ENCODE measurements at regions not wholly inside any gene's neighbourhood (a gene's known extent, or its start where the extent isn't known, plus 50 kb on each side); places are given as distances from the start of the nearest gene placed in this dataset.

DNA sequence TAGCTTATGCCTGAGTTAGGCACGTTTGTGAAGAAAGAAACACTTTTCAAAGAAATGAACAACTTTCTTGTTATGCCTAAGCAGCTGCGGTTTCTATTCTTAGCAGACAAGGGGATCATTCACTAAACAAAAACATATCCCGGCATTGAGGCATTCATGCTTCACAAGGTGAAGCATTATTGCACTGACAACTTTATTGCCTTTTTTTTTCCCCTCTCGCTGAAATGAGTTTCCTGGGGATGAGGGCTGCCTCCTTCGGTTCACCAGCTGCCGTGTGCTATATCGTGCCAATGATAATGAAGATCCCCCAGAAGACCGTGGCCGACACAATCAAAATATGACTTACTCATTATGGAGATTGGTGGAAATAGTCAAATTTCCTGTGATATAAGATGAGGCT lies 288.2 kb upstream of the ST6GAL2 start:
- H3K4me3 Mint-ChIP-seq, result no peak overlapping the region
- no peak for DNase-seq
- Histone ChIP-seq H3K36me3 (ENCODE audit: insufficient read depth, low read length) (no peaks in the 10 kb centered on the region), H3K4me1 (ENCODE audit: insufficient read depth, low read length) (no peaks in the 10 kb centered on the region), H3K27ac (ENCODE audit: low read depth in 1 of 2, low read length in 2 of 2) (no peak overlapping the region), H3K9me3 (ENCODE audit: control insufficient read depth in 1 of 2, insufficient read depth in 1 of 2, low read length in 2 of 2) (no peaks in the 10 kb centered on the region), H3K27me3 (ENCODE audit: control insufficient read depth in 1 of 2, insufficient read depth in 2 of 2, low read length in 2 of 2) (no peaks in the 10 kb centered on the region), H3K4me3 (ENCODE audit: low read length) (no peak overlapping the region)
- H3K36me3 Mint-ChIP-seq (ENCODE audit: low read depth), result no peaks in the 10 kb centered on the region
- ATAC-seq (ENCODE audit: poor library complexity), result no peak
- ChIA-PET POLR2A (no interaction called here), CTCF (no interaction called here)
- intact Hi-C loops (cut with DNase I, micrococcal nuclease), result no loop called here
- no peaks in the 10 kb centered on the region for H3K4me1 Mint-ChIP-seq (ENCODE audit: low read depth)
- no peaks in the 10 kb centered on the region for H3K27me3 Mint-ChIP-seq
- TF ChIP-seq, protein P1, sequence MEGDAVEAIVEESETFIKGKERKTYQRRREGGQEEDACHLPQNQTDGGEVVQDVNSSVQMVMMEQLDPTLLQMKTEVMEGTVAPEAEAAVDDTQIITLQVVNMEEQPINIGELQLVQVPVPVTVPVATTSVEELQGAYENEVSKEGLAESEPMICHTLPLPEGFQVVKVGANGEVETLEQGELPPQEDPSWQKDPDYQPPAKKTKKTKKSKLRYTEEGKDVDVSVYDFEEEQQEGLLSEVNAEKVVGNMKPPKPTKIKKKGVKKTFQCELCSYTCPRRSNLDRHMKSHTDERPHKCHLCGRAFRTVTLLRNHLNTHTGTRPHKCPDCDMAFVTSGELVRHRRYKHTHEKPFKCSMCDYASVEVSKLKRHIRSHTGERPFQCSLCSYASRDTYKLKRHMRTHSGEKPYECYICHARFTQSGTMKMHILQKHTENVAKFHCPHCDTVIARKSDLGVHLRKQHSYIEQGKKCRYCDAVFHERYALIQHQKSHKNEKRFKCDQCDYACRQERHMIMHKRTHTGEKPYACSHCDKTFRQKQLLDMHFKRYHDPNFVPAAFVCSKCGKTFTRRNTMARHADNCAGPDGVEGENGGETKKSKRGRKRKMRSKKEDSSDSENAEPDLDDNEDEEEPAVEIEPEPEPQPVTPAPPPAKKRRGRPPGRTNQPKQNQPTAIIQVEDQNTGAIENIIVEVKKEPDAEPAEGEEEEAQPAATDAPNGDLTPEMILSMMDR (IDR thresholded peaks at IDR 0.05), result no peak
- no peak overlapping the region for H3K27ac Mint-ChIP-seq
- no peaks in the 10 kb centered on the region for H3K9me3 Mint-ChIP-seq

DNA sequence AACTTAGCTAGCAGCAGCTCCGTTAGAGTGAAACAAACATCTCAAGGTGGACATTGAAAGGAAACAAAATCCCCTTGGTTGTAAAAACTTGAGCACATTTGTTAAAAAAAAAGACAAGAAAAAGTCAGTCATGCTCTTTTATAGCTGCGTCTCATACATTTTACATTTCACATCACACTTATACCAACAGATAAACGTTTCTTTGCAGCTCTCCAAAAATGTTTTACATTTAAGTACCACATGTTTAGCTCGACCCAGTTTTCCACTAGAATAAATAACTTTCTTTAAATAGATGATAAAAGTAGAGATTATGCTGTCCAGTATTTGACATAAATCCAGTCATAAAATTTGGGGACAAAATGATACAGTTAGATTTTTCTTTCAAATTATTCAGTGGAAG lies 297.0 kb upstream of the ST6GAL2 start:
- DNase-seq, result no peak
- Histone ChIP-seq H3K27ac (ENCODE audit: low read depth in 1 of 2, low read length in 2 of 2) (no peak overlapping the region), H3K27me3 (ENCODE audit: control insufficient read depth in 1 of 2, insufficient read depth in 2 of 2, low read length in 2 of 2) (no peaks in the 10 kb centered on the region), H3K36me3 (ENCODE audit: insufficient read depth, low read length) (no peaks in the 10 kb centered on the region), H3K4me3 (ENCODE audit: low read length) (no peak overlapping the region), H3K9me3 (ENCODE audit: control insufficient read depth in 1 of 2, insufficient read depth in 1 of 2, low read length in 2 of 2) (peaks cover 0 to 11% of the 10 kb centered on the region in 2 experiments), H3K4me1 (ENCODE audit: insufficient read depth, low read length) (no peaks in the 10 kb centered on the region)
- ATAC-seq (ENCODE audit: poor library complexity), result no peak
- no peaks in the 10 kb centered on the region for H3K4me1 Mint-ChIP-seq (ENCODE audit: low read depth)
- POLR2A ChIA-PET, result no interaction called here
- CTCF ChIA-PET, result no interaction called here
- no peaks in the 10 kb centered on the region for H3K27me3 Mint-ChIP-seq
- no peaks in the 10 kb centered on the region for H3K9me3 Mint-ChIP-seq
- H3K36me3 Mint-ChIP-seq (ENCODE audit: low read depth), result no peaks in the 10 kb centered on the region
- intact Hi-C loops (cut with DNase I, micrococcal nuclease), result no loop called here
- no peak overlapping the region for H3K4me3 Mint-ChIP-seq
- TF ChIP-seq, protein P1 (IDR thresholded peaks at IDR 0.05), result no peak
- no peak overlapping the region for H3K27ac Mint-ChIP-seq

DNA sequence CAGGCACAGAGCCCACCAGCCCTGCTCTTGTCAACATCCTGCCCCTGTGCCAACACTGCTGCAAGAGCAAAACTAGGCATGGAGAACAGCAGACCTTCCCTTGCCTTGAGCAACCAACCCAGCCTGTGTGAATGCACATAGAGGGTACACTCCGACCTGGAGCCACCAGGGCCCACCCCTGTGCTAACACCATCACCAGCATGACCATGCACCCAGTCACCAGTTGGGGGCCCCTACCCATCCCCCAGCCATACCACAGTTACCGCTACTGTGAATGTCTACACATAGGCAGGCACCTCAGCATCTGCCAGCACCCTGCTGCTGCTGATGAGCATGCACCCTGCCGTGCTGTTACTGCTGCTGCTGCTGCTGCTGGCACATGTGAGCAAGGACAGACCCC lies 301.9 kb upstream of the ST6GAL2 start:
- POLR2A ChIA-PET, result no interaction called here
- DNase-seq (no peak), ATAC-seq (ENCODE audit: poor library complexity) (no peak)
- no peaks in the 10 kb centered on the region for H3K27me3 ChIP-seq (ENCODE audit: control insufficient read depth in 1 of 2, insufficient read depth in 2 of 2, low read length in 2 of 2)
- peaks cover 0 to 13% of the 10 kb centered on the region in 2 experiments for H3K9me3 ChIP-seq (ENCODE audit: control insufficient read depth in 1 of 2, insufficient read depth in 1 of 2, low read length in 2 of 2)
- no peaks in the 10 kb centered on the region for H3K36me3 ChIP-seq (ENCODE audit: insufficient read depth, low read length)
- no peak overlapping the region for H3K27ac ChIP-seq (ENCODE audit: low read depth in 1 of 2, low read length in 2 of 2)
- no peaks in the 10 kb centered on the region for H3K4me1 ChIP-seq (ENCODE audit: insufficient read depth, low read length)
- intact Hi-C loops (cut with DNase I, micrococcal nuclease), result no loop called here
- TF ChIP-seq, protein P1 (IDR thresholded peaks at IDR 0.05), result no peak
- H3K9me3 Mint-ChIP-seq, result peaks cover 2% of the 10 kb centered on the region
- no peaks in the 10 kb centered on the region for H3K36me3 Mint-ChIP-seq (ENCODE audit: low read depth)
- no peaks in the 10 kb centered on the region for H3K4me1 Mint-ChIP-seq (ENCODE audit: low read depth)
- no peak overlapping the region for H3K4me3 ChIP-seq (ENCODE audit: low read length)
- CTCF ChIA-PET, result no interaction called here
- H3K27ac Mint-ChIP-seq, result no peak overlapping the region
- no peaks in the 10 kb centered on the region for H3K27me3 Mint-ChIP-seq
- no peak overlapping the region for H3K4me3 Mint-ChIP-seq
